Esophagus muscularis mucosa (tissue), 4 donors: ENCODE measurements at regions not wholly inside any gene's neighbourhood (a gene's known extent, or its start where the extent isn't known, plus 50 kb on each side); places are given as distances from the start of the nearest gene placed in this dataset.

ENCODE experiments used
- CTCF ChIP-seq, 3 experiments: fragments of 200-600 bp in 2 of 3; fragments of 450-650 bp in 1 of 3; sonication (generic) in 2 of 3; IDR thresholded peaks; one replicate each; pipeline ENCODE4 v1.5.1; 2017 to 2019; ENCODE audit warnings: antibody characterized with exemption in 3 of 3, mild to moderate bottlenecking in 2 of 3, moderate library complexity in 1 of 3
- EP300 ChIP-seq: sonication (generic); formaldehyde crosslinking; IDR thresholded peaks from one replicate; pipeline ENCODE4 v1.6.1; 2017; ENCODE audit warnings: antibody characterized with exemption
- POLR2A ChIP-seq: fragments of 450-650 bp; IDR thresholded peaks from one replicate; pipeline ENCODE4 v1.6.1; 2017; ENCODE audit warnings: antibody characterized with exemption, moderate library complexity, mild to moderate bottlenecking, low read depth
- POLR2AphosphoS5 ChIP-seq, 2 donors: sonication (generic); formaldehyde crosslinking; IDR thresholded peaks; one replicate each; pipeline ENCODE4 v1.6.1; 2017; ENCODE audit warnings: antibody characterized with exemption in 2 of 2

- no peak for TF ChIP-seq POLR2A
- TF ChIP-seq CTCF (IDR thresholded peaks at IDR 0.05): no peak
- TF ChIP-seq EP300: no peak
- no peak for TF ChIP-seq POLR2AphosphoS5 (IDR thresholded peaks at IDR 0.05)
Measured at GRCh38 chr7:53214463-53214862, 179.0 kb downstream of the POM121L12 start.
